ENCODE measurements at regions not wholly inside any gene's neighbourhood (a gene's known extent, or its start where the extent isn't known, plus 50 kb on each side); places are given as distances from the start of the nearest gene placed in this dataset.

GRCh38 chr17:77274096-77274845 lies 133.5 kb downstream of the SEC14L1 start:
- DNase-seq (ENCODE audit: extremely low spot score, unreplicated experiment), result no peak
- H3K27ac Mint-ChIP-seq (ENCODE audit: unreplicated experiment), result no peak overlapping the region
- H3K4me1 Mint-ChIP-seq (ENCODE audit: unreplicated experiment), result peaks cover 2% of the 10 kb centered on the region
- H3K36me3 Mint-ChIP-seq (ENCODE audit: unreplicated experiment), result no peaks in the 10 kb centered on the region
- no peak overlapping the region for H3K4me3 Mint-ChIP-seq (ENCODE audit: unreplicated experiment)
- H3K27me3 Mint-ChIP-seq (ENCODE audit: unreplicated experiment), result peaks cover 8% of the 10 kb centered on the region
- H3K9me3 Mint-ChIP-seq (ENCODE audit: unreplicated experiment), result no peaks in the 10 kb centered on the region
- TF ChIP-seq, protein P1, sequence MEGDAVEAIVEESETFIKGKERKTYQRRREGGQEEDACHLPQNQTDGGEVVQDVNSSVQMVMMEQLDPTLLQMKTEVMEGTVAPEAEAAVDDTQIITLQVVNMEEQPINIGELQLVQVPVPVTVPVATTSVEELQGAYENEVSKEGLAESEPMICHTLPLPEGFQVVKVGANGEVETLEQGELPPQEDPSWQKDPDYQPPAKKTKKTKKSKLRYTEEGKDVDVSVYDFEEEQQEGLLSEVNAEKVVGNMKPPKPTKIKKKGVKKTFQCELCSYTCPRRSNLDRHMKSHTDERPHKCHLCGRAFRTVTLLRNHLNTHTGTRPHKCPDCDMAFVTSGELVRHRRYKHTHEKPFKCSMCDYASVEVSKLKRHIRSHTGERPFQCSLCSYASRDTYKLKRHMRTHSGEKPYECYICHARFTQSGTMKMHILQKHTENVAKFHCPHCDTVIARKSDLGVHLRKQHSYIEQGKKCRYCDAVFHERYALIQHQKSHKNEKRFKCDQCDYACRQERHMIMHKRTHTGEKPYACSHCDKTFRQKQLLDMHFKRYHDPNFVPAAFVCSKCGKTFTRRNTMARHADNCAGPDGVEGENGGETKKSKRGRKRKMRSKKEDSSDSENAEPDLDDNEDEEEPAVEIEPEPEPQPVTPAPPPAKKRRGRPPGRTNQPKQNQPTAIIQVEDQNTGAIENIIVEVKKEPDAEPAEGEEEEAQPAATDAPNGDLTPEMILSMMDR (IDR thresholded peaks at IDR 0.05), result no peak

DNA sequence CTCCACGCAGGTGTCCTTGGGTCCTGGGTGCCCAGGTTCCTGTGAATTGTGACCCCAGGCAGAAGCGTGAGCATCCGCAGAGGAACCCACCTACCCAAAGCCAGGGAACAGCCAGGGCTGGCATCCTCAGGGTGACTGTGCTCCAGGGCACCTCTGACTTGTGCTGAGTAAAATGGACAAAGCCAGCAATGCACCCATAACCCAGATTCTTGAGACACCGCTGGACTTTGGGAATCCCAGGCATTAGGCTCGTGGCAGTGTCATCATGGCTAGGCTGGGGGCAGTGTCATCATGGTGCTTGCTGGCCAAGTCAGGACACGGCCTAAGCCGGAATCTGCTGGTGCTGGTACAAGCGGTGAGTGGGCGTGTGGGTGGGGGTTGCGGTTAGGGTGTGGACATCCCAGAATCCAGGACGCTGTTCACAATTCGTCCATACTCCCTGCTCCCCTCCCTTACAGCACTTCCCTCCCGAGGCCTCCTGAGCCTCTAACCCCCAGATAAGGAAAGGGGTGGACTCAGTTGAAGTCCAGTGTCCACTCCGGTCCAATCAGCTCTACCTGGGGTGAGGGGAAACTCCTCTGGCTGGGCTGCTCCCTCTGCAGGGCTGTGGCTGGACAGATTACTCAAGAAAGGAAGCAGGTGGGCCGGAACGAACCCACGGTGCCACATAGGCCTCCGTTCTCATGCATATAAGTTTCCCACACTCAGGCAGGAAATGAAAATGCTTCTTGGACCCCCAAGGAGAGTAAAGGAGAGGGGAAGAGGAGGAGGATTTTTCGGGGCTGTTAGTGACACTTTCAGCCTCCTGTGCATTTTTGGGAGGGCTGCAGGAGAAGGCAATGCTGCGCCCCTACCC lies 138.9 kb downstream of the SEC14L1 start:
- Mint-ChIP-seq H3K27ac (ENCODE audit: unreplicated experiment) (no peak overlapping the region), H3K36me3 (ENCODE audit: unreplicated experiment) (no peaks in the 10 kb centered on the region), H3K4me1 (ENCODE audit: unreplicated experiment) (peaks cover 37% of the 10 kb centered on the region), H3K9me3 (ENCODE audit: unreplicated experiment) (no peaks in the 10 kb centered on the region), H3K27me3 (ENCODE audit: unreplicated experiment) (peaks cover 8% of the 10 kb centered on the region), H3K4me3 (ENCODE audit: unreplicated experiment) (peak overlapping the region; percentile 75)
- DNase-seq (ENCODE audit: extremely low spot score, unreplicated experiment), result no peak
- TF ChIP-seq, protein P1 (IDR thresholded peaks at IDR 0.05), result no peak

- Mint-ChIP-seq H3K27me3 (ENCODE audit: unreplicated experiment) (peaks cover 7% of the 10 kb centered on the region), H3K27ac (ENCODE audit: unreplicated experiment) (peak overlapping the region; percentile 40), H3K4me3 (ENCODE audit: unreplicated experiment) (peak overlapping the region; percentile 75), H3K36me3 (ENCODE audit: unreplicated experiment) (no peaks in the 10 kb centered on the region), H3K9me3 (ENCODE audit: unreplicated experiment) (no peaks in the 10 kb centered on the region), H3K4me1 (ENCODE audit: unreplicated experiment) (peaks cover 46% of the 10 kb centered on the region)
- TF ChIP-seq, protein P1 (IDR thresholded peaks at IDR 0.05), result no peak
- DNase-seq (ENCODE audit: extremely low spot score, unreplicated experiment), result no peak
Measured at GRCh38 chr17:77280304-77281121, 139.7 kb downstream of the SEC14L1 start.

DNA sequence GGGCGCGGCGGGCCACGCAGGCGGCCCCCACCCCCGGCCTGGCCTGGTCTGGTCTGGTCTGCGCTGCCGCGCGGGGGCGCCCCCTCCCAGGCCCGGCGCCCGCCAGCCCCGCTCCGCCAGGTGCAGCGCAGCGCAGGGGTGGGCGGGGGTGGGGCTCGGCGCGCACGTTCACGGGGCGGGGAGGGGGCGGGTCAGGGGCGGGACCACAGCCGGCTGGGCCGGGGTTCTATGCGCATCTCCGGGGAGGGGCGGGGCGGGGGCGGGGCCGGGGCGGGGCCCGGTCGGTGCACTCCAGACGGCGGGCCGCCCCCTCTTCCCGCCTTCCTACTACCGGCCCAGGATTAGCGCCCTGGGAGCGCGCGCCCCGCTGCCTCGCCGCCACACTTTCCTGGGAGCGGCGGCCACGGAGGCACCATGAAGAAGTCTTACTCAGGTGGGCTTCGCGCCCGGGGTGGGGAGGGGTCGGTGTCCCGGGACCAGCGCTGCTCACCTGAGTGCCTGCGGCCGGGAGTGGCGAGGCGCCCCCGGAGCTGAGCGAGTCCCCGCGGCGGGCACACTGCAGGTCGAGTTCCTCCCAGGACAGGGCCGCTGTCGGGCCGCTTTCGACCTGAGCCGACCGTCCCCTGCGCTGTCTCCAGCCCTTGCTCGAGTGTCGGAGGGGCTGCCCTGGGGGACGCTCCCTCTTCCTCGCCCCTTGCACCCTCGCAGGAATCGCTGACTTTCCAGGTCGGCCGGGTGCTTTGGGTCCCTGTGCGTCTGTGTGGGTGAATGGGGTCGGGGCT lies 140.5 kb downstream of the SEC14L1 start:
- peak overlapping the region; percentile 71 for H3K4me3 Mint-ChIP-seq (ENCODE audit: unreplicated experiment)
- no peaks in the 10 kb centered on the region for H3K36me3 Mint-ChIP-seq (ENCODE audit: unreplicated experiment)
- H3K27ac Mint-ChIP-seq (ENCODE audit: unreplicated experiment), result no peak overlapping the region
- no peaks in the 10 kb centered on the region for H3K27me3 Mint-ChIP-seq (ENCODE audit: unreplicated experiment)
- no peaks in the 10 kb centered on the region for H3K9me3 Mint-ChIP-seq (ENCODE audit: unreplicated experiment)
- DNase-seq (ENCODE audit: extremely low spot score, unreplicated experiment), result no peak
- TF ChIP-seq, protein P1 (IDR thresholded peaks at IDR 0.05), result peak; percentile 42
- H3K4me1 Mint-ChIP-seq (ENCODE audit: unreplicated experiment), result peaks cover 54% of the 10 kb centered on the region

Measured in osteocyte (in vitro differentiated cells).